ENCODE measurements at regions not wholly inside any gene's neighbourhood (a gene's known extent, or its start where the extent isn't known, plus 50 kb on each side); places are given as distances from the start of the nearest gene placed in this dataset.

- DNase-seq (ENCODE audit: low read depth): no peak
Measured at GRCh38 chr9:12538842-12539579, 154.2 kb upstream of the TYRP1 start.

DNA sequence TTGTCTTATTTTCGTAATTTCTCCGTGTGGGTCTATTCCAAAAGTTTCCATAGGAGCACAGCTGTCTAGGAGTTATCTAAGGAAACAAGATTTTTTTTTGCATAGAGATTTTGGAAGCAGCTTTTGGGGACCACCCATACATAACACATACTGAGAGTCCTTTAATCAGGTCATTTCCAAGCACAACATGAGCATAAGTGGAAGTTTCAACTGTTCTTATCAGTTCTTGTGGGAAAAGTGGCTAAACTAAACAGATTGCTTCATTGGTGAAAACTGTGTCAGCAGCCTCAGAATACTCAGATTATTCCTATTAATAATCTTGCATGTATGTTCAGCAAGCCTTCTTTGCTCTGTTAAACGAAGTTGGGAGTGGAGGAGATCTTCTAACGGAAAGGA lies 153.6 kb upstream of the TYRP1 start:
- no peak for DNase-seq (ENCODE audit: low read depth)

GRCh38 chr9:12544700-12545099 lies 148.5 kb upstream of the TYRP1 start:
- no peak for DNase-seq (ENCODE audit: low read depth)

GRCh38 chr9:12554636-12555035 lies 138.5 kb upstream of the TYRP1 start:
- DNase-seq (ENCODE audit: low read depth): no peak

DNA sequence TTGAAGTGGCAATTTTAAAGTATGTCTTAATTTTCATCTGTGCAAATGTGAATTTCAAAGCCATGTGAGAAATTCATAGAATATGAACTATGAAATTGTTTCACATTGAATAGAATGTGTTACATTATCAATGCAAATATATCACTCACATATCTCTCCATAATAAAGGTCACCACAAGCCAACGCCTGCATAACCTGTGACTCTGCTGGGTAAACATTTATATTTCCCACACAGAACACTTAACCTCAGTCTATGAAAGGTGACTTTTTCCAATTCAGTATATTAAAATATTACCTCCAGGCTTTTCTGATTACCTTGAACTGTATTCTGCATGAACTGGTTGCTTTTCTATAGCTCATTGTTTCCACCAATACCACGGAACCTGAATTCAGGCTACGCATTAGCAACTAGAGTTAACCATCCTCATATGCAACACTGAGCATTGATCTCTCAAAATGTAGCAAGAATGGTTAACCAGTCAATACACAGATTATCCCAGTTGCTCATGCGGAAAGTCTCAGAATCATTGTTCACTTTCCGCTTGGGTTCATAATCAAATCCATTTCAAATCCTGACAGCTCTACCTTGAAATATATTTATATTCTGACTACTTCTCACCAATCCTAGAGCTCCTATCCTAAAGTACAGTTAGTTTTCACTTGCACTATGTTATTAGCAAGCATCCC lies 126.6 kb upstream of the TYRP1 start:
- DNase-seq (ENCODE audit: low read depth): no peak

GRCh38 chr9:12584656-12585522 lies 108.3 kb upstream of the TYRP1 start:
- DNase-seq (ENCODE audit: low read depth): no peak

DNA sequence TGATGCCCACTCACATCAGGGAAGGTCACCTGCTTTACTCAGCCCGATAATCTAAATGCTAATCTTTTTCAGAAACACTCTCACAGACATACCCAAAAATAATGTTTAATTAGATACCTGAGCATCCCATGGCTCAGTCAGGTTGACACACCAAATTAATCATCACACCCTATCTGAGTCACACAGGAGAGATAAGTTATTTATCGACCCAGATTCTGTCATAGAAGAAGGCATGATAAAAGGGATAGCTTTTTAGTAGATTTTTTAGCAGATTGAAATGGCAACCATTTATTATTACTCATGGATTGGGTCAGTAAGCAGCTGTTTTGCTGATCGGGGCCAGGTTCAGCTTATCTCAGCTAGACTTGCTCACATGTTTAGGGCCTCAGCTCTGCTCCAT lies 97.8 kb upstream of the TYRP1 start:
- DNase-seq (ENCODE audit: low read depth): no peak

DNA sequence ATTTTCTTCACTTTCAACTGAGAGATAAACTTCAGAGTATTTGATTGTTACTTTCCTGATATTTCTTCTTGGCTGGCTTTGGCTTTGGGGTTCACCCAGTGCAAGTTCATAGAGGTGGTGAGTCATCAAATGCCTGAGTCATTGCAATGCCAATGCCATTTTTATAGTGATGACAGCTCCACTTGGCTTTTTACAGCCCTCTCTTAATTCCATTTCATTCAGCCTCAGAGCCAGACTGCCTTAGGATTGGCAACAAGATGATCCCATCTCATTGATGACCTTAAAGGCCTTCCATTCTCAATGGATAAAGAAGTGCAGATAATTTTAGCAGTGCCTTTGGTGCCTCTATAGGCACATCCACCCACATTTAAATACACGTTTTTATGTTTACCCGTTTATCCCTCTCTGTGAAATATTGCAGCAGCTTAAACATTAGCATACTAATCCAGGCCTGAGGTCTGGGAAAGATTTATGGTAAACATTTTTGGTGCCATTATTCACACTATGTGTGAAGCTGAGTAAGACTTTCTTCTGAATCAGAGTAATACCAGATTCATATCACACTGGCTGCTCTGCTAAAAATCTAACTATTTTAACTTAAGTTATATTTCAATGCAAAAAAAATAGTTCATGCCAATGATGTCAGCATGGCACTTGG lies 88.9 kb upstream of the TYRP1 start:
- no peak for DNase-seq (ENCODE audit: low read depth)

GRCh38 chr9:12612211-12612770 lies 80.9 kb upstream of the TYRP1 start:
- DNase-seq (ENCODE audit: low read depth): no peak

GRCh38 chr9:12613071-12613470 lies 80.1 kb upstream of the TYRP1 start:
- DNase-seq (ENCODE audit: low read depth): no peak

DNA sequence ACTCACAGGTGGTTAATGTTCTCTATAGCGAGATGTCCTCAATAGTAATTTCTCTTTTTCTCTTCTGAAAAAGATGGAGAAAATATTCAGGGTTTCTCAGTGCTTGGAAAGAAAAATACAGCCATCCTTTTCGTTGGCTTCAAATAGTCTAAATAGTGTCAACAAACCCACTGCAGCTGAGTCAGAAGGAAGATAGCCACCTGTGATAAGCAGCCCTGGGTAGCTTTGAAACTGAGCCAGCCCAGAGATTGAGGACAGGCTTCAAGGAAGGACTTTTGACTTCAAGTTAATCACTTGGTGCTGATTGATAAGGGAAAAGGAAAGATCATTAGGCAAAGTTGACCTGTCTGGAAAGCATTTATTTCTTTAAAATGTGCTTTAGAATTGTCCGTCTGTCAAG lies 78.7 kb upstream of the TYRP1 start:
- no peak for DNase-seq (ENCODE audit: low read depth)

DNA sequence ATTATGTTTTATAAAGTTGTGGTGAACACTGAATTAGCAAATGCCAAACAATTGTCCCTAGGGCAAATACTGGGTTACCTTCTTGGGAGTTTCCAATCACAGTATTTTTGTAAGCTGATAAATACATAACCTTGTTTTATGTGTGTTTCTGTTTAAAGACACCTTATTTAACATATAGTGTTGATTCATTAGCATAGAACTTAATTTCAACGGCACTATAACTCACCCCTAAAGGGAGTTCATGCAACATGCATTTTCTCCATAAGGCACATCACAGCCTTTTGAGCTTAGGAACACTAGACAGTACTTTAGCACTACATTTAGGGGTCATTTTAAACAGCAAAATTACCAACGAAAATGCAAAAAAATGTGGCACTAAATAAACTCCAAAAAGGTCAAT lies 74.2 kb upstream of the TYRP1 start:
- no peak for DNase-seq (ENCODE audit: low read depth)

GRCh38 chr9:12625844-12626243 lies 67.3 kb upstream of the TYRP1 start:
- DNase-seq (ENCODE audit: low read depth): no peak

DNA sequence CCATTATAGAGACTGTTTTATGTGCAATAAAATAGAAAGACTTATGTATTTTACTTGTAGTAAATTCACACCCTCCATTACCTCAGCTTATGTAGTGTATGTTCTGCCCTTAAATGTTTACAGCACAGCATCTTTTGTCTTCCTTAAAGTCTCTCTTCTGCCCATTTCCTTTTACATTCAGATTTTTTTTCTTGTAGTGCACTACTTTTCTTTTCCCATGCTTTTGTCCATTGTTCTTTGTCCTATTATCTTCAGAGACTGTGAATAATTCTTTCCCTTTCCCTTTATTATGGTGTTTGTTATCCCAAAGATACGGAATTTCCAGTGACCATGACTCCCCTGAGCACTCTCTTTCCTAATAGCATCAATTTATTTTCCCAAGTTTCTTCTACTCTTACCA lies 66.1 kb upstream of the TYRP1 start:
- no peak for DNase-seq (ENCODE audit: low read depth)

GRCh38 chr9:12628546-12628945 lies 64.6 kb upstream of the TYRP1 start:
- no peak for DNase-seq (ENCODE audit: low read depth)

DNA sequence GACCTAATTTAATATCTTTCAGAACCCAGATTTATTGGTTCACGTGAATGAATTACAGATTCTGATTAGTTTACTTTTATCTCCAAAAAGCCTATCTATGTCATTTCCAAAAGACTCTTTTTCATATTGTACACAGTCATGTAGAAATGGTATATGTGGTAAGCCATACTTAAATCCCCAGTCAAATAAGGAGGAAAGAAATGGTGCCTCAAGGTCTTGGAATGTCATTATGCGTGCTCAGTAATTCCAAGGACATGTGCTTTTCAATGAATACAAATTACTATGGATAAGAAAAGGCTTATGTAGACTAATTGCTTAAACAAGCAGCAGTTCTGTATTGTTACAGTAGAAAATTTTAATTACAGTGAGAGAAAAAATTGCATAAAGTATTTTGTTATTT lies 64.1 kb upstream of the TYRP1 start:
- DNase-seq (ENCODE audit: low read depth): no peak

DNA sequence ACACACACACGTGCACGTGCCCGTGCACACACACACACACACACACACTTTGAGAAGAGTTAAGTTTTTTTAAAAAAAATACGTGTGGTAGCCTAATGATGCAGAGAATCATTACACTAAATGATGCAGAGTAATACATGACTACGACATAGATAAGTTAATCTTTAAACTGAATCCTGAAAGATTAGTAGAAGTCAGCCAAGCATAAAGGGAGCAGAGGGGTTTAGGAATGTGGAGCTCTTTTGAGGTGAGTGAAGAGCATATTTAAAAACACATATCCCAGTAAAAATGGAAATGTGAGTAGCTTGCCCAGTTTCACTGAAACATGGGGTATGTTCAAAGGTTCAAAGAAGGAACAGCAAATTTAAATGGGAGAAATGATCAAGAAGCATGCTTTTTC lies 61.3 kb upstream of the TYRP1 start:
- DNase-seq (ENCODE audit: low read depth): no peak

- no peak for DNase-seq (ENCODE audit: low read depth)
Measured at GRCh38 chr9:12633016-12633765, 60.0 kb upstream of the TYRP1 start.

DNA sequence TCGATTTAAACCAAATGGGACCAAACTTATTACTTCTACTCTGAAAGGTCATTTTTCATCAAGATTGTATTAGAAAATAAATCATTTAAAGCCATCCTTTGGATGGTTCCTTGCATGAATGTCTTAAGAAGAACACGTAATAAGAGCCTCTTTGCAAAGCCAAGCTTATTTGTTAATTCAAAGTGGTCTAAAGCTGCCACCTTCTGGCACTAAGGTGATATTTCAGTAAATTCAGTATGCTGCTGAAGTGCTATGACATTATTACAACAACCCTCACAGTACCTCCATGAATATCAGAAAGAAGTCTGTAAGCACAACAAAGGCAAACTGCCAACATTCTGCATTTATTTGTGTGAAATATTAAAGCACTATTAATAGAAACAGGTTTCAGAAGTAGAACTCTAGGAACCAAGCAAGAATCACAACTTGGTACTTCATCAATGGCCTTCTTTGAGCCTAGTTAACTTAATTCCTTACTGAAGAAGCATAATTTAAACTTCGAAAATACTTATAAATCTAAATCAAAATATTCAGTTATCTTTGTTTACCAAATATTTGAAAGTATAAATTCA lies 53.1 kb upstream of the TYRP1 start:
- no peak for DNase-seq (ENCODE audit: low read depth)

DNA sequence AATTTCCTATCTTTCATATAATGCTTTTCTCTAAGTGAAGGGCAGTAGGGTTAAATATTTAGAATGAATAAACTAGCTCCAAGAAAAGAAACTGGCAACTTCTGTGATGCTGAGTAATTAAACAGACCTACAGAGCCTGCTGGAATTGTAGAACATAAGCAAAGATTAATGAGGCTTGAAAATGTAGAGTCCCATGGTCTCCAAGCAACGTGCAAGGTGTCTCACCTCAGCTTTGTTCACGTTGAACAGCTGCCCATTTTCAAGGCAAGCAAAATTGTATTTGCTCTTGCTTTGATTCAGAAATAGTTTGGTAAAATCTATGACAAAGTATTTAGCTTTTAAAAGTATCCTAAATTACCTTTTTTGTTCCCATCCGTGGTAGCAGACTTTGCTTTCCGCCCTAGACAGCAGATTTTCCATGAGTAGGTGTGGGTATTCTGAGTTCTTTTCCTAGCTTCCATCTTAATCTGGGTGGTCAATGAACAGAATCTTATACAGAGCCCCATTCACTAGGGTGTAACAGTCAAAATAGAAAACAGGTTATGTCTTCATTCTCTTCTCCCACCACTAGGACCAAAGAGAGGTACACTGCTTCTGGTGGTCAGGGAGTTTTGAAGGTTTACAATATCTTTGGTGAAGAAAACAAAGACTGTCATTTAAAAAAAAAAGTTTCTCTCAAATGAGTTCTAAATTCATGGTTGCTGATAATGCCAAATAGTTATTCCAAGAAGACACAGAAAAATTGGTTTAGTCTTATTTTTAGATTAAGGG lies 52.1 kb upstream of the TYRP1 start:
- DNase-seq (ENCODE audit: low read depth): no peak

All from CMK (cell line).